Neural crest cell (in vitro differentiated cells): ENCODE measurements at regions not wholly inside any gene's neighbourhood (a gene's known extent, or its start where the extent isn't known, plus 50 kb on each side); places are given as distances from the start of the nearest gene placed in this dataset.

Source experiments
- DNase-seq: peaks from one replicate; pipeline ENCODE4 v3.0.0; 2021; ENCODE audit warnings: low read depth, mixed read lengths, low spot score
- H3K27ac Mint-ChIP-seq: one replicate; pipeline ENCODE4 v1.8.0; 2021; ENCODE audit warnings: mild to moderate bottlenecking, mixed read lengths; ENCODE audit not compliant: unreplicated experiment
- H3K27me3 Mint-ChIP-seq: 2 replicates; pipeline ENCODE4 v1.8.0; 2021; ENCODE audit warnings: low read depth, mild to moderate bottlenecking, mixed read lengths
- H3K36me3 Mint-ChIP-seq: 2 replicates; pipeline ENCODE4 v1.8.0; 2021; ENCODE audit warnings: low read depth, mild to moderate bottlenecking, mixed read lengths
- H3K4me1 Mint-ChIP-seq: 2 replicates; pipeline ENCODE4 v1.8.0; 2021; ENCODE audit warnings: mixed read lengths
- H3K4me3 Mint-ChIP-seq: one replicate; pipeline ENCODE4 v1.8.0; 2021; ENCODE audit warnings: mild to moderate bottlenecking, mixed read lengths
- H3K9me3 Mint-ChIP-seq: 2 replicates; pipeline ENCODE4 v1.8.0; 2021; ENCODE audit warnings: mixed read lengths
- CTCF ChIP-seq: fragments of 200-600 bp; sonication (generic); conservative IDR thresholded peaks from 2 replicates; pipeline ENCODE4 v1.5.0; 2021; ENCODE audit warnings: antibody characterized with exemption, mild to moderate bottlenecking

- Mint-ChIP-seq H3K4me3 (no peak overlapping the region), H3K4me1 (peaks cover 32% of the 10 kb centered on the region), H3K9me3 (no peaks in the 10 kb centered on the region), H3K36me3 (no peaks in the 10 kb centered on the region), H3K27me3 (no peaks in the 10 kb centered on the region), H3K27ac (no peak overlapping the region)
- TF ChIP-seq CTCF = no peak
- DNase-seq = no peak
Observed at GRCh38 chr12:92541731-92542130, 161.1 kb upstream of the PLEKHG7 start.

GRCh38 chr12:92540782-92541423 is 161.9 kb upstream of the PLEKHG7 start:
- no peak overlapping the region for H3K4me3 Mint-ChIP-seq
- H3K9me3 Mint-ChIP-seq = no peaks in the 10 kb centered on the region
- H3K4me1 Mint-ChIP-seq = peaks cover 32% of the 10 kb centered on the region
- no peak overlapping the region for H3K27ac Mint-ChIP-seq
- no peak for DNase-seq
- no peak for TF ChIP-seq CTCF
- H3K27me3 Mint-ChIP-seq = no peaks in the 10 kb centered on the region
- H3K36me3 Mint-ChIP-seq = no peaks in the 10 kb centered on the region

GRCh38 chr12:92539976-92540781 is 162.6 kb upstream of the PLEKHG7 start:
- H3K27me3 Mint-ChIP-seq = no peaks in the 10 kb centered on the region
- peak overlapping the region; percentile 37 for H3K27ac Mint-ChIP-seq
- no peak for TF ChIP-seq CTCF
- no peaks in the 10 kb centered on the region for H3K9me3 Mint-ChIP-seq
- H3K36me3 Mint-ChIP-seq = no peaks in the 10 kb centered on the region
- no peak overlapping the region for H3K4me3 Mint-ChIP-seq
- H3K4me1 Mint-ChIP-seq = peaks cover 32% of the 10 kb centered on the region
- peak; percentile 12 for DNase-seq

GRCh38 chr12:92539110-92539749 is 163.6 kb upstream of the PLEKHG7 start:
- Mint-ChIP-seq H3K36me3 (no peaks in the 10 kb centered on the region), H3K4me1 (peaks cover 32% of the 10 kb centered on the region), H3K27ac (no peak overlapping the region), H3K4me3 (no peak overlapping the region), H3K9me3 (no peaks in the 10 kb centered on the region), H3K27me3 (no peaks in the 10 kb centered on the region)
- DNase-seq = no peak
- TF ChIP-seq CTCF = no peak

GRCh38 chr12:92537290-92537960 is 165.4 kb upstream of the PLEKHG7 start:
- no peak for TF ChIP-seq CTCF
- no peaks in the 10 kb centered on the region for H3K36me3 Mint-ChIP-seq
- H3K27me3 Mint-ChIP-seq = no peaks in the 10 kb centered on the region
- no peaks in the 10 kb centered on the region for H3K9me3 Mint-ChIP-seq
- no peak for DNase-seq
- no peak overlapping the region for H3K4me3 Mint-ChIP-seq
- H3K27ac Mint-ChIP-seq = no peak overlapping the region
- peaks cover 32% of the 10 kb centered on the region for H3K4me1 Mint-ChIP-seq
